VCaP (cell line): ENCODE measurements at regions not wholly inside any gene's neighbourhood (a gene's known extent, or its start where the extent isn't known, plus 50 kb on each side); places are given as distances from the start of the nearest gene placed in this dataset.

Experiments
- H3K27ac ChIP-seq: fragments of 450-650 bp; 2 replicates; pipeline ENCODE4 v1.5.1; 2017
- CTCF ChIP-seq: fragments of 450-650 bp; conservative IDR thresholded peaks from 2 replicates; pipeline ENCODE4 v1.5.1; 2017; ENCODE audit warnings: mild to moderate bottlenecking, moderate library complexity

GRCh38 chr9:25537808-25538207 lies 140.4 kb downstream of the TUSC1 start:
- TF ChIP-seq CTCF, result no peak
- H3K27ac ChIP-seq, result peak overlapping the region; percentile 94

- peak overlapping the region; percentile 25 for H3K27ac ChIP-seq
- no peak for TF ChIP-seq CTCF
Observed at GRCh38 chr9:25519286-25519685, 159.0 kb downstream of the TUSC1 start.

- no peak for TF ChIP-seq CTCF
Observed at GRCh38 chr9:25517701-25518100, 160.5 kb downstream of the TUSC1 start.

GRCh38 chr9:25513509-25514033 lies 164.7 kb downstream of the TUSC1 start:
- H3K27ac ChIP-seq, result no peak overlapping the region
- no peak for TF ChIP-seq CTCF

More at GRCh38 chr9:25517701-25518100, 160.5 kb downstream of the TUSC1 start:
- H3K27ac ChIP-seq, result no peak overlapping the region

GRCh38 chr9:25505644-25506043 lies 172.6 kb downstream of the TUSC1 start:
- H3K27ac ChIP-seq, result no peak overlapping the region
- no peak for TF ChIP-seq CTCF

- H3K27ac ChIP-seq, result peak overlapping the region; percentile 89
- no peak for TF ChIP-seq CTCF
Observed at GRCh38 chr9:25481372-25481771, 196.9 kb downstream of the TUSC1 start.

GRCh38 chr9:25480696-25481095 lies 197.5 kb downstream of the TUSC1 start:
- TF ChIP-seq CTCF, result no peak

More at GRCh38 chr9:25480696-25481095, 197.5 kb downstream of the TUSC1 start:
- H3K27ac ChIP-seq, result peak overlapping the region; percentile 89
